ENCODE measurements at regions not wholly inside any gene's neighbourhood (a gene's known extent, or its start where the extent isn't known, plus 50 kb on each side); places are given as distances from the start of the nearest gene placed in this dataset.

- TF ChIP-seq CTCF (IDR thresholded peaks at IDR 0.05 in 8 of 11, conservative IDR thresholded peaks at IDR 0.05 in 3 of 11) (no peak), POLR2A (IDR thresholded peaks at IDR 0.05) (no peak)
Observed at GRCh38 chr18:38466426-38466825, 900.8 kb upstream of the CELF4 start.
